Adrenal gland (tissue), 5 donors: ENCODE measurements at regions not wholly inside any gene's neighbourhood (a gene's known extent, or its start where the extent isn't known, plus 50 kb on each side); places are given as distances from the start of the nearest gene placed in this dataset.

Experiments used
- POLR2A ChIP-seq, 2 donors: fragments of 450-650 bp; IDR thresholded peaks; one replicate each; pipeline ENCODE4 v1.6.1; 2017; ENCODE audit warnings: antibody characterized with exemption in 2 of 2, mild to moderate bottlenecking in 2 of 2, moderate library complexity in 1 of 2
- TF ChIP-seq, protein P1 (sequence below), 6 experiments: fragments of 450-650 bp in 4 of 6; fragments of 200-600 bp in 2 of 6; sonication (generic) in 1 of 6; IDR thresholded peaks; 1 replicate in 5 of 6; 2 replicates in 1 of 6; pipeline versions ENCODE4 v1.5.1 to v1.8.0; 2016 to 2021; ENCODE audit warnings: antibody characterized with exemption in 6 of 6, mild to moderate bottlenecking in 2 of 6, moderate library complexity in 1 of 6
- donor health status: DM: no; HTN: no; CAD: no.

DNA sequence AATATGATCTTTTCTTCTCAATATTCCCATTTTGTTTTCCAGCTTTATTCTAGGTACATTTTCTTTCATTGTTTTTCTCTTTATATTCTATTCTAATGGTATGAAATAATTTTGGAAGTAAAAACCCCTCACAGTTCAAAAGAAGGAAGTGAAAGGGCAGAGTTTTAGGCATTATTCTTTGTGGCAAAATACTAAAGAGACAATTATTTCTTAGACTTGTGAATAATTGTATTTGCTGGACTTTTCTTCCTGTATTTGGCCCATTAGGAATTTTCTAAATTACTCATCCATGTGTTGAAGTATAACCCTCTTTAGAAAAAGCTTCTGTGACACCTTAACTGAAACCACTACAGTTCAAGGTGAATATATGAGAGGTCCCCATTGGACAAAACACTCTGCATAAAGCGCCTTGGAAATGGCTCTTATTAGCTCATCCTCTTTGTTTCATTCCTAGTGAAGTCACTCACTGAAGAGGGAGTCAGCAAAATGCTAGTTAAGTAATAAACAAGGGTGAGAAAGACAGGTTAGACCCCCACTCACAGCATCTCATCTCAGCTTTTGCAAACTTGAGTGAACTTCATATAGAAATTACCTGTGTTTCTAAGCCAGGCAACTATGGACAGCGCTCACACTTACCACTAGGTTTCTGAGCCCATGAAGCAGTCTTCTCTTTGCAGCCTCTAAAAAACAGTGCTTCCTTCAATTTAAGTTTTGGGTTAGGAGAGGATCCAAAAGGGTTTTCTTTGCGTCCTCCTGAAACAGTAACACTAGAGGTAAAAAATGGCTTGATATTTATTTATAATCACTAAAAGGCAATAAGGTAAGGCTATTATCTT lies 327.5 kb downstream of the ARPP21 start:
- TF ChIP-seq, protein P1, sequence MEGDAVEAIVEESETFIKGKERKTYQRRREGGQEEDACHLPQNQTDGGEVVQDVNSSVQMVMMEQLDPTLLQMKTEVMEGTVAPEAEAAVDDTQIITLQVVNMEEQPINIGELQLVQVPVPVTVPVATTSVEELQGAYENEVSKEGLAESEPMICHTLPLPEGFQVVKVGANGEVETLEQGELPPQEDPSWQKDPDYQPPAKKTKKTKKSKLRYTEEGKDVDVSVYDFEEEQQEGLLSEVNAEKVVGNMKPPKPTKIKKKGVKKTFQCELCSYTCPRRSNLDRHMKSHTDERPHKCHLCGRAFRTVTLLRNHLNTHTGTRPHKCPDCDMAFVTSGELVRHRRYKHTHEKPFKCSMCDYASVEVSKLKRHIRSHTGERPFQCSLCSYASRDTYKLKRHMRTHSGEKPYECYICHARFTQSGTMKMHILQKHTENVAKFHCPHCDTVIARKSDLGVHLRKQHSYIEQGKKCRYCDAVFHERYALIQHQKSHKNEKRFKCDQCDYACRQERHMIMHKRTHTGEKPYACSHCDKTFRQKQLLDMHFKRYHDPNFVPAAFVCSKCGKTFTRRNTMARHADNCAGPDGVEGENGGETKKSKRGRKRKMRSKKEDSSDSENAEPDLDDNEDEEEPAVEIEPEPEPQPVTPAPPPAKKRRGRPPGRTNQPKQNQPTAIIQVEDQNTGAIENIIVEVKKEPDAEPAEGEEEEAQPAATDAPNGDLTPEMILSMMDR (IDR thresholded peaks at IDR 0.05) = no peak
- no peak for TF ChIP-seq POLR2A (IDR thresholded peaks at IDR 0.05)
